Esophagus (tissue), 2 donors: ENCODE measurements at regions not wholly inside any gene's neighbourhood (a gene's known extent, or its start where the extent isn't known, plus 50 kb on each side); places are given as distances from the start of the nearest gene placed in this dataset.

ENCODE experiments used
- H3K27ac ChIP-seq, 2 donors: one replicate each; pipeline ENCODE4 v1.5.1; 2013; ENCODE audit warnings: low read depth in 2 of 2, mild to moderate bottlenecking in 2 of 2, inconsistent platforms in 1 of 2, low read length in 1 of 2, moderate library complexity in 1 of 2
- H3K27me3 ChIP-seq, 2 donors: one replicate each; pipeline ENCODE4 v1.6.1; 2013; ENCODE audit warnings: low read length in 2 of 2, control low read depth in 1 of 2, mild to moderate bottlenecking in 1 of 2; ENCODE audit not compliant: insufficient read depth in 2 of 2, control insufficient read depth in 1 of 2
- H3K36me3 ChIP-seq, 2 donors: one replicate each; pipeline ENCODE4 v1.6.1; 2013; ENCODE audit warnings: low read length in 1 of 2; ENCODE audit not compliant: control insufficient read depth in 2 of 2, insufficient read depth in 2 of 2
- H3K4me1 ChIP-seq, 2 donors: one replicate each; pipeline ENCODE4 v1.6.1; 2013; ENCODE audit warnings: low read length in 1 of 2; ENCODE audit not compliant: control insufficient read depth in 2 of 2, insufficient read depth in 2 of 2
- H3K4me3 ChIP-seq, 2 donors: one replicate each; pipeline ENCODE4 v1.5.1; 2013; ENCODE audit warnings: low read length in 2 of 2, mild to moderate bottlenecking in 2 of 2, low read depth in 1 of 2, moderate library complexity in 1 of 2
- H3K9me3 ChIP-seq, 2 donors: one replicate each; pipeline ENCODE4 v1.6.1; 2013; ENCODE audit warnings: mild to moderate bottlenecking in 2 of 2, low read depth in 1 of 2, low read length in 1 of 2, moderate library complexity in 1 of 2; ENCODE audit not compliant: control insufficient read depth in 2 of 2, insufficient read depth in 1 of 2
- WGBS, 2 donors: extraction: QIAGEN DNeasy Blood & Tissue Kit; methylation state at CpG; one replicate each; pipeline ENCODE4 v1.1.7; 2013; 5-methylcytosine and 5-hydroxymethylcytosine counted together
- donor health status: healthy with polysubstance abuse.
- donor health status: Bipolar disorder and iron deficiency.

GRCh38 chr13:29676941-29677452, 81.5 kb upstream of the SLC7A1 start:
- H3K9me3 ChIP-seq, result no peaks in the 10 kb centered on the region
- no peaks in the 10 kb centered on the region for H3K27me3 ChIP-seq
- no peaks in the 10 kb centered on the region for H3K36me3 ChIP-seq
- WGBS, 2 donors, result 41 to 44% methylated on average over 9 of the region's 9 CpGs
- H3K4me3 ChIP-seq, result peak overlapping the region in 1 of 2 donors; percentile 26
- peaks cover 2 to 5% of the 10 kb centered on the region in 2 donors for H3K4me1 ChIP-seq
- H3K27ac ChIP-seq, result peak overlapping the region; percentile 88 to 89

GRCh38 chr13:29676535-29676934, 81.0 kb upstream of the SLC7A1 start:
- H3K4me1 ChIP-seq, result peaks cover under 1 to 5% of the 10 kb centered on the region in 2 donors
- H3K36me3 ChIP-seq, result no peaks in the 10 kb centered on the region
- no peaks in the 10 kb centered on the region for H3K27me3 ChIP-seq
- WGBS, 2 donors, result 66 to 67% methylated on average over 4 of the region's 4 CpGs
- H3K9me3 ChIP-seq, result no peaks in the 10 kb centered on the region
- peak overlapping the region; percentile 88 to 89 for H3K27ac ChIP-seq
- peak overlapping the region in 1 of 2 donors; percentile 26 for H3K4me3 ChIP-seq

GRCh38 chr13:29674532-29674931, 79.0 kb upstream of the SLC7A1 start:
- Histone ChIP-seq H3K4me3 (no peak overlapping the region), H3K36me3 (no peaks in the 10 kb centered on the region), H3K27me3 (no peaks in the 10 kb centered on the region), H3K9me3 (no peaks in the 10 kb centered on the region), H3K4me1 (peaks cover 0 to 5% of the 10 kb centered on the region in 2 donors), H3K27ac (no peak overlapping the region)
- WGBS, 2 donors, result 69% methylated on average over 3 of the region's 3 CpGs

GRCh38 chr13:29664591-29664990, 69.1 kb upstream of the SLC7A1 start:
- H3K4me1 ChIP-seq, result no peaks in the 10 kb centered on the region
- H3K4me3 ChIP-seq, result no peak overlapping the region
- H3K36me3 ChIP-seq, result no peaks in the 10 kb centered on the region
- peaks cover 0 to 4% of the 10 kb centered on the region in 2 donors for H3K27me3 ChIP-seq
- WGBS, 2 donors, result 60 to 70% methylated on average over 1 of the region's 1 CpG
- H3K27ac ChIP-seq, result no peak overlapping the region
- H3K9me3 ChIP-seq, result peaks cover 3 to 6% of the 10 kb centered on the region in 2 donors

- H3K36me3 ChIP-seq, result no peaks in the 10 kb centered on the region
- WGBS, 2 donors, result 66 to 69% methylated on average over 3 of the region's 3 CpGs
Observed at GRCh38 chr13:29654843-29655547, 59.5 kb upstream of the SLC7A1 start.

GRCh38 chr13:29654384-29654783, 58.9 kb upstream of the SLC7A1 start:
- Histone ChIP-seq H3K9me3 (peaks cover 0 to 3% of the 10 kb centered on the region in 2 donors), H3K27me3 (no peaks in the 10 kb centered on the region), H3K4me1 (no peaks in the 10 kb centered on the region), H3K27ac (no peak overlapping the region), H3K4me3 (no peak overlapping the region), H3K36me3 (no peaks in the 10 kb centered on the region)
- WGBS, 2 donors, result 97% methylated on average over 6 of the region's 6 CpGs

More at GRCh38 chr13:29654843-29655547, 59.5 kb upstream of the SLC7A1 start:
- Histone ChIP-seq H3K27me3 (no peaks in the 10 kb centered on the region), H3K27ac (no peak overlapping the region), H3K9me3 (peaks cover 0 to 3% of the 10 kb centered on the region in 2 donors), H3K4me3 (no peak overlapping the region), H3K4me1 (no peaks in the 10 kb centered on the region)

- WGBS, 2 donors, result 85 to 90% methylated on average over 2 of the region's 2 CpGs
- no peak overlapping the region for H3K4me3 ChIP-seq
- H3K27me3 ChIP-seq, result no peaks in the 10 kb centered on the region
- no peaks in the 10 kb centered on the region for H3K9me3 ChIP-seq
- no peak overlapping the region for H3K27ac ChIP-seq
- H3K36me3 ChIP-seq, result no peaks in the 10 kb centered on the region
- H3K4me1 ChIP-seq, result no peaks in the 10 kb centered on the region
Observed at GRCh38 chr13:29648760-29649159, 53.3 kb upstream of the SLC7A1 start.
